GM12872 (cell line): ENCODE measurements at regions not wholly inside any gene's neighbourhood (a gene's known extent, or its start where the extent isn't known, plus 50 kb on each side); places are given as distances from the start of the nearest gene placed in this dataset.

ENCODE experiments used
- TF ChIP-seq, protein P1 (sequence below): IDR thresholded peaks from 3 replicates; pipeline ENCODE4 v1.5.1; 2011; ENCODE audit warnings: low read depth, mild to moderate bottlenecking, low read length, moderate library complexity; ENCODE audit not compliant: insufficient read depth

DNA sequence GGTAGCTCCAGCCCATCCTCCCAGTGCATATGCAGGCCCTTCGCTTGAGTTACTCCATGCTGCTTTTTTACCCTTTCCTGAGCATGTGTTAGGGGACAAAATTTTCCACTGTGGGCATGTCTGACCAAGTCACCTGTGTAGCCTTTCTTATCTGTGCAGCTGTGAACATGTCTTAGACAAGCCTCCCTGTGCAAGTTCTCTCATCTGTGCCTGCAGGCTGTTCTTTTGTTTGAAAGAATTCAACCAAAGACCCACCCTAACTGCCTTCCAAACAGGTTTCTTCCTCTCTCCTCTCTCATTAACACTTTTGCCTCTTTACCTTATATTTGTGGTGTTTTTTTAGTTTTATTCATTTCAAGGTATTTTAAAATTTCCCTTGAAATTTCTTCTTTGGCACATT lies 53.2 kb upstream of the SPIN4 start:
- TF ChIP-seq, protein P1, sequence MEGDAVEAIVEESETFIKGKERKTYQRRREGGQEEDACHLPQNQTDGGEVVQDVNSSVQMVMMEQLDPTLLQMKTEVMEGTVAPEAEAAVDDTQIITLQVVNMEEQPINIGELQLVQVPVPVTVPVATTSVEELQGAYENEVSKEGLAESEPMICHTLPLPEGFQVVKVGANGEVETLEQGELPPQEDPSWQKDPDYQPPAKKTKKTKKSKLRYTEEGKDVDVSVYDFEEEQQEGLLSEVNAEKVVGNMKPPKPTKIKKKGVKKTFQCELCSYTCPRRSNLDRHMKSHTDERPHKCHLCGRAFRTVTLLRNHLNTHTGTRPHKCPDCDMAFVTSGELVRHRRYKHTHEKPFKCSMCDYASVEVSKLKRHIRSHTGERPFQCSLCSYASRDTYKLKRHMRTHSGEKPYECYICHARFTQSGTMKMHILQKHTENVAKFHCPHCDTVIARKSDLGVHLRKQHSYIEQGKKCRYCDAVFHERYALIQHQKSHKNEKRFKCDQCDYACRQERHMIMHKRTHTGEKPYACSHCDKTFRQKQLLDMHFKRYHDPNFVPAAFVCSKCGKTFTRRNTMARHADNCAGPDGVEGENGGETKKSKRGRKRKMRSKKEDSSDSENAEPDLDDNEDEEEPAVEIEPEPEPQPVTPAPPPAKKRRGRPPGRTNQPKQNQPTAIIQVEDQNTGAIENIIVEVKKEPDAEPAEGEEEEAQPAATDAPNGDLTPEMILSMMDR = no peak

GRCh38 chrX:63402106-63402505 lies 51.0 kb upstream of the SPIN4 start:
- TF ChIP-seq, protein P1 = no peak
